T-helper 2 cell treated with Interferon-gamma antibody and Interleukin-4, amounts not matched to agents 100 ng/mL and 5 ng/mL, for 36 hours (primary cell): ENCODE measurements at regions not wholly inside any gene's neighbourhood (a gene's known extent, or its start where the extent isn't known, plus 50 kb on each side); places are given as distances from the start of the nearest gene placed in this dataset.
"Not testable (repeated sequence)": the region's sequence is repeated elsewhere in the genome, so short reads cannot be mapped to it uniquely, and the experiment has no call there.

Source experiments
- intact Hi-C: fragments of 100-400 bp; cut with micrococcal nuclease; formaldehyde crosslinking; loops from one replicate; pipeline ENCODE4 v1.15.1; 2023

- intact Hi-C loops: not testable (repeated sequence)
These were observed 171.7 kb upstream of the PPP1R26 start for GRCh38 chr9:135307919-135308318.

- intact Hi-C loops: no loop called here
These were observed 170.5 kb upstream of the PPP1R26 start for GRCh38 chr9:135308821-135309762.

- intact Hi-C loops: no loop called here
These were observed 169.8 kb upstream of the PPP1R26 start for GRCh38 chr9:135309763-135310125.

GRCh38 chr9:135310134-135310533 is 169.4 kb upstream of the PPP1R26 start:
- intact Hi-C loops: no loop called here

- intact Hi-C loops: no loop called here
These were observed 164.0 kb upstream of the PPP1R26 start for GRCh38 chr9:135315572-135315971.

- intact Hi-C loops: no loop called here
These were observed 159.3 kb upstream of the PPP1R26 start for GRCh38 chr9:135320331-135320730.

GRCh38 chr9:135320943-135321342 is 158.6 kb upstream of the PPP1R26 start:
- intact Hi-C loops: no loop called here

GRCh38 chr9:135321580-135321979 is 158.0 kb upstream of the PPP1R26 start:
- intact Hi-C loops: no loop called here

GRCh38 chr9:135324329-135324728 is 155.3 kb upstream of the PPP1R26 start:
- intact Hi-C loops: no loop called here

- intact Hi-C loops: no loop called here
These were observed 153.4 kb upstream of the PPP1R26 start for GRCh38 chr9:135326141-135326540.

GRCh38 chr9:135326633-135327152 is 152.9 kb upstream of the PPP1R26 start:
- intact Hi-C loops: no loop called here

- intact Hi-C loops: no loop called here
These were observed 150.8 kb upstream of the PPP1R26 start for GRCh38 chr9:135328485-135329417.

GRCh38 chr9:135329571-135330306 is 149.8 kb upstream of the PPP1R26 start:
- intact Hi-C loops: no loop called here

GRCh38 chr9:135330307-135330631 is 149.3 kb upstream of the PPP1R26 start:
- intact Hi-C loops: no loop called here

GRCh38 chr9:135330685-135331590 is 148.6 kb upstream of the PPP1R26 start:
- intact Hi-C loops: no loop called here

GRCh38 chr9:135332516-135332915 is 147.1 kb upstream of the PPP1R26 start:
- intact Hi-C loops: no loop called here

- intact Hi-C loops: no loop called here
These were observed 146.4 kb upstream of the PPP1R26 start for GRCh38 chr9:135332979-135333748.

- intact Hi-C loops: no loop called here
These were observed 144.6 kb upstream of the PPP1R26 start for GRCh38 chr9:135334953-135335460.

GRCh38 chr9:135335691-135336181 is 143.8 kb upstream of the PPP1R26 start:
- intact Hi-C loops: no loop called here
